HCT116 (cell line): ENCODE measurements at regions not wholly inside any gene's neighbourhood (a gene's known extent, or its start where the extent isn't known, plus 50 kb on each side); places are given as distances from the start of the nearest gene placed in this dataset.

ENCODE experiments used
- ATAC-seq: fragments of 200-7000 bp; cut with Tn5 transposase; 2 replicates; pipeline ENCODE4 v1.9.1; 2020; ENCODE audit warnings: mild to moderate bottlenecking, moderate library complexity
- BruUV-seq: library from RNA; stranded (reverse); fragments of 400-500 nt; replicated peaks from 2 replicates; lab custom pipeline; 2021; lab: Mats Ljungman, UMichigan
- CTCF ChIA-PET: fragments of 300-600 bp; sonication (Branson Sonifier 250); formaldehyde crosslinking; loops from one replicate; lab custom pipeline; 2021; ENCODE audit warnings: antibody characterized with exemption; lab: Charles Lee
- POLR2A ChIA-PET: fragments of 300-600, 350-600 bp; sonication (Branson Sonifier 250); formaldehyde crosslinking; loops from one replicate; lab custom pipeline; 2021; ENCODE audit warnings: antibody characterized with exemption; lab: Charles Lee
- RAD21 ChIA-PET, 2 experiments: fragments of 300-600 bp; sonication (Branson Sonifier 250); formaldehyde crosslinking; loops; one replicate each; lab custom pipeline; 2023; ENCODE audit warnings: low total read pairs in 2 of 2; ENCODE audit not compliant: uncharacterized antibody in 2 of 2, unreplicated experiment in 2 of 2, low non-redundant PET in 1 of 2; lab: Charles Lee
- DNase-seq: peaks from one replicate; pipeline ENCODE4 v3.0.0-alpha.2; 2010; ENCODE audit warnings: low read depth, low spot score
- H2AFZ ChIP-seq: fragments of 200-600 bp; shearing (Covaris generic), sonication (generic); 2 replicates; pipeline ENCODE4 v1.6.1; 2017; ENCODE audit warnings: low read depth, mixed run types, mixed read lengths, antibody characterized with exemption, low read length; ENCODE audit not compliant: poor library complexity, severe bottlenecking
- H3K27ac ChIP-seq: 2 replicates; pipeline ENCODE4 v1.5.1; 2012; ENCODE audit warnings: low read depth, low read length
- H3K27me3 ChIP-seq: fragments of 200-600 bp; sonication (generic); 2 replicates; pipeline ENCODE4 v1.6.1; 2016; ENCODE audit warnings: mixed run types, low read length, mixed read lengths; ENCODE audit not compliant: insufficient read depth
- H3K36me3 ChIP-seq, 2 experiments: fragments of 200-500 bp in 1 of 2; fragments of 200-600 bp in 1 of 2; sonication (Bioruptor generic) in 1 of 2; sonication (generic) in 1 of 2; 2 replicates each; pipeline versions ENCODE4 v1.5.1 to v1.6.1; 2014 to 2016; ENCODE audit warnings: low read length in 2 of 2, inconsistent platforms in 1 of 2, mixed read lengths in 1 of 2, mixed run types in 1 of 2; ENCODE audit not compliant: insufficient read depth in 2 of 2, control insufficient read depth in 1 of 2
- H3K4me1 ChIP-seq, 2 experiments: fragments of 200-600 bp in 1 of 2; sonication (generic) in 1 of 2; 2 replicates each; pipeline versions ENCODE4 v1.5.1 to v1.6.1; 2012 to 2017; ENCODE audit warnings: low read length in 2 of 2, inconsistent platforms in 1 of 2, mild to moderate bottlenecking in 1 of 2, mixed read lengths in 1 of 2, mixed run types in 1 of 2, moderate library complexity in 1 of 2; ENCODE audit not compliant: insufficient read depth in 2 of 2, control insufficient read depth in 1 of 2
- H3K4me2 ChIP-seq: fragments of 200-600 bp; sonication (generic); 2 replicates; pipeline ENCODE4 v1.6.1; 2017; ENCODE audit warnings: mixed run types, low read length, mixed read lengths
- H3K4me3 ChIP-seq, 2 experiments: fragments of 200-600 bp in 1 of 2; sonication (generic) in 1 of 2; replicated peaks in 1 of 2; 2 replicates each; pipeline ENCODE4 v1.5.1; 2011 to 2016; ENCODE audit warnings: low read length in 2 of 2, control low read depth in 1 of 2, low read depth in 1 of 2, mild to moderate bottlenecking in 1 of 2, mixed read lengths in 1 of 2, mixed run types in 1 of 2
- H3K79me2 ChIP-seq: fragments of 200-600 bp; sonication (generic); 2 replicates; pipeline ENCODE4 v1.6.1; 2017; ENCODE audit warnings: mild to moderate bottlenecking, mixed run types, low read length, moderate library complexity, mixed read lengths; ENCODE audit not compliant: insufficient read depth
- H3K9ac ChIP-seq: fragments of 200-600 bp; sonication (generic); 2 replicates; pipeline ENCODE4 v1.6.1; 2016; ENCODE audit warnings: low read length, mixed read lengths
- H3K9me2 ChIP-seq: fragments of 200-600 bp; sonication (generic), shearing (Covaris generic); 2 replicates; pipeline ENCODE4 v1.6.1; 2017; ENCODE audit warnings: mixed run types, mild to moderate bottlenecking, moderate library complexity; ENCODE audit not compliant: insufficient read depth
- H3K9me3 ChIP-seq, 2 experiments: fragments of 200-500 bp in 1 of 2; fragments of 200-600 bp in 1 of 2; sonication (Bioruptor generic) in 1 of 2; sonication (generic) in 1 of 2; 2 replicates each; pipeline ENCODE4 v1.6.1; 2014 to 2017; ENCODE audit warnings: low read length in 2 of 2, mixed read lengths in 2 of 2, inconsistent platforms in 1 of 2, low read depth in 1 of 2, mild to moderate bottlenecking in 1 of 2, mixed run types in 1 of 2, moderate library complexity in 1 of 2; ENCODE audit not compliant: control insufficient read depth in 1 of 2, insufficient read depth in 1 of 2
- H4K20me1 ChIP-seq: fragments of 200-600 bp; sonication (generic), shearing (Covaris generic); 2 replicates; pipeline ENCODE4 v1.6.1; 2017; ENCODE audit warnings: mixed run types, mild to moderate bottlenecking, moderate library complexity; ENCODE audit not compliant: insufficient read depth
- ATF3 ChIP-seq: IDR thresholded peaks from 2 replicates; pipeline ENCODE4 v1.6.1; 2012
- CBX3 ChIP-seq: IDR thresholded peaks from 2 replicates; pipeline ENCODE4 v1.6.1; 2012; ENCODE audit warnings: low read depth
- CEBPB ChIP-seq: IDR thresholded peaks from 2 replicates; pipeline ENCODE4 v1.6.1; 2012; ENCODE audit warnings: low read depth
- ELF1 ChIP-seq: IDR thresholded peaks from 2 replicates; pipeline ENCODE4 v1.6.1; 2012; ENCODE audit warnings: low read depth, borderline replicate concordance
- FOSL1 ChIP-seq: IDR thresholded peaks from 2 replicates; pipeline ENCODE4 v1.6.1; 2012; ENCODE audit warnings: low read depth
- POLR2A ChIP-seq: IDR thresholded peaks from 2 replicates; pipeline ENCODE4 v1.7.0; 2011; ENCODE audit warnings: borderline replicate concordance; ENCODE audit not compliant: insufficient read depth, insufficient read length; ENCODE audit errors: extremely low read depth
- POLR2AphosphoS5 ChIP-seq: IDR thresholded peaks from 2 replicates; pipeline ENCODE4 v1.6.1; 2011; ENCODE audit warnings: mild to moderate bottlenecking, low read depth, low read length, moderate library complexity
- SP1 ChIP-seq: IDR thresholded peaks from 2 replicates; pipeline ENCODE4 v1.6.1; 2012; ENCODE audit warnings: low read depth
- TCF7L2 ChIP-seq: IDR thresholded peaks from 2 replicates; pipeline ENCODE4 v1.7.0; 2011; ENCODE audit warnings: borderline replicate concordance, inconsistent platforms; ENCODE audit not compliant: insufficient read depth, insufficient read length; ENCODE audit errors: extremely low read depth
- ZBTB33 ChIP-seq: IDR thresholded peaks from 2 replicates; pipeline ENCODE4 v1.6.1; 2011; ENCODE audit warnings: mild to moderate bottlenecking, low read length, moderate library complexity; ENCODE audit not compliant: insufficient replicate concordance; ENCODE audit errors: extremely low read depth
- ZNF274 ChIP-seq: fragments of 200-500 bp; sonication (Bioruptor generic); IDR thresholded peaks from 2 replicates; pipeline ENCODE4 v1.6.1; 2014; ENCODE audit warnings: mild to moderate bottlenecking, low read depth, low read length, inconsistent platforms
- intact Hi-C: fragments of 100-400 bp; cut with micrococcal nuclease; formaldehyde crosslinking; loops from 2 replicates; pipeline ENCODE4 v1.10.0; 2022
- TF ChIP-seq, protein P1 (sequence below), 3 experiments: fragments of 200-600 bp in 1 of 3; sonication (generic) in 1 of 3; IDR thresholded peaks in 2 of 3; conservative IDR thresholded peaks in 1 of 3; 2 replicates each; pipeline ENCODE4 v1.5.1; 2012 to 2017; ENCODE audit warnings: low read depth in 2 of 3, low read length in 2 of 3, antibody characterized with exemption in 1 of 3, borderline replicate concordance in 1 of 3, control low read depth in 1 of 3, mild to moderate bottlenecking in 1 of 3, mixed read lengths in 1 of 3, mixed run types in 1 of 3, moderate library complexity in 1 of 3; ENCODE audit not compliant: insufficient read depth in 1 of 3
- TF ChIP-seq, protein P2 (sequence below): IDR thresholded peaks from 2 replicates; pipeline ENCODE4 v1.6.1; 2012

DNA sequence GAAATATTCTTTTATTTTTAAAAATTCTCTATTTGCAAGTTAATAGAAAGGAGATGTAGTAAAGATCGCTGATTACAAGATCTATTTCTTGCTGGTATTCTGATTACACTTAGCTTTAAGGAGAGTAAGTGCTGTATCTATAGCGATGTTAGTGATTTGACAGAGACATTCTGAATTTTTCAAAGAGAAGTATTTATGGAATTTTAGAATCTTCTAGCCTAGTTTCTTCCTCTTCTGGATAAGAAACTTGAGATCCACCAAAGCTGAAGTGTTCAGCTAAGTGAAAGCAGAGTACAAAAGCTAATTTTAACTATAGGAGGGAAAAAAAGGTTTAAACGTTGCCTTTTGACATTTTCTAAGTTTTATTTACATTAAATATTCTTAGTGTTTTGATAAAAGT is 72.1 kb upstream of the RARB start:
- no peak for DNase-seq
- TF ChIP-seq CEBPB, result no peak
- CTCF ChIA-PET, result no interaction called here
- BruUV-seq, result no TSS peak
- POLR2A ChIA-PET, result no interaction called here
- intact Hi-C loops, result no loop called here
- Histone ChIP-seq H3K27me3 (peaks cover 4% of the 10 kb centered on the region), H3K27ac (no peak overlapping the region), H3K9me2 (no peaks in the 10 kb centered on the region), H3K4me1 (no peaks in the 10 kb centered on the region), H3K36me3 (no peaks in the 10 kb centered on the region), H3K4me2 (no peak overlapping the region), H4K20me1 (no peaks in the 10 kb centered on the region; the same call in 1 of the 2 replicates), H3K9me3 (no peaks in the 10 kb centered on the region), H2AFZ (no peak overlapping the region), H3K9ac (no peak overlapping the region), H3K4me3 (no peak overlapping the region), H3K79me2 (no peaks in the 10 kb centered on the region)
- no peak for ATAC-seq
- RAD21 ChIA-PET, result no interaction called here

GRCh38 chr3:25362118-25362517 is 65.9 kb upstream of the RARB start:
- CTCF ChIA-PET, result no interaction called here
- POLR2A ChIA-PET, result no interaction called here
- Histone ChIP-seq H3K36me3 (no peaks in the 10 kb centered on the region), H3K4me3 (no peak overlapping the region), H3K4me1 (no peaks in the 10 kb centered on the region), H3K27me3 (no peaks in the 10 kb centered on the region), H3K9me2 (no peaks in the 10 kb centered on the region), H3K79me2 (no peaks in the 10 kb centered on the region), H3K9me3 (no peaks in the 10 kb centered on the region), H3K9ac (no peak overlapping the region), H3K27ac (no peak overlapping the region), H3K4me2 (no peak overlapping the region), H2AFZ (no peak overlapping the region), H4K20me1 (no peaks in the 10 kb centered on the region)
- BruUV-seq, result no TSS peak
- DNase-seq, result no peak
- TF ChIP-seq FOSL1, result no peak
- TF ChIP-seq TCF7L2, result no peak
- TF ChIP-seq POLR2A, result no peak
- no peak for TF ChIP-seq ELF1
- no peak for TF ChIP-seq CBX3
- TF ChIP-seq, protein P1, sequence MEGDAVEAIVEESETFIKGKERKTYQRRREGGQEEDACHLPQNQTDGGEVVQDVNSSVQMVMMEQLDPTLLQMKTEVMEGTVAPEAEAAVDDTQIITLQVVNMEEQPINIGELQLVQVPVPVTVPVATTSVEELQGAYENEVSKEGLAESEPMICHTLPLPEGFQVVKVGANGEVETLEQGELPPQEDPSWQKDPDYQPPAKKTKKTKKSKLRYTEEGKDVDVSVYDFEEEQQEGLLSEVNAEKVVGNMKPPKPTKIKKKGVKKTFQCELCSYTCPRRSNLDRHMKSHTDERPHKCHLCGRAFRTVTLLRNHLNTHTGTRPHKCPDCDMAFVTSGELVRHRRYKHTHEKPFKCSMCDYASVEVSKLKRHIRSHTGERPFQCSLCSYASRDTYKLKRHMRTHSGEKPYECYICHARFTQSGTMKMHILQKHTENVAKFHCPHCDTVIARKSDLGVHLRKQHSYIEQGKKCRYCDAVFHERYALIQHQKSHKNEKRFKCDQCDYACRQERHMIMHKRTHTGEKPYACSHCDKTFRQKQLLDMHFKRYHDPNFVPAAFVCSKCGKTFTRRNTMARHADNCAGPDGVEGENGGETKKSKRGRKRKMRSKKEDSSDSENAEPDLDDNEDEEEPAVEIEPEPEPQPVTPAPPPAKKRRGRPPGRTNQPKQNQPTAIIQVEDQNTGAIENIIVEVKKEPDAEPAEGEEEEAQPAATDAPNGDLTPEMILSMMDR (IDR thresholded peaks at IDR 0.05 in 2 of 3, conservative IDR thresholded peaks at IDR 0.05 in 1 of 3; ENCODE audit: borderline replicate concordance in 1 of 3, insufficient read depth in 1 of 3, low read depth in 2 of 3, low read length in 2 of 3), result no peak
- TF ChIP-seq POLR2AphosphoS5, result no peak
- TF ChIP-seq, protein P2, sequence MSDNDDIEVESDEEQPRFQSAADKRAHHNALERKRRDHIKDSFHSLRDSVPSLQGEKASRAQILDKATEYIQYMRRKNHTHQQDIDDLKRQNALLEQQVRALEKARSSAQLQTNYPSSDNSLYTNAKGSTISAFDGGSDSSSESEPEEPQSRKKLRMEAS, result no peak
- no peak for TF ChIP-seq ZBTB33
- no peak for TF ChIP-seq CEBPB
- TF ChIP-seq ZNF274, result no peak
- TF ChIP-seq SP1, result no peak
- no peak for TF ChIP-seq ATF3
- RAD21 ChIA-PET, result no interaction called here
- no peak for ATAC-seq
- intact Hi-C loops, result no loop called here
